Activated T-helper 1 cell treated with anti-CD3 and anti-CD28 coated beads, Interleukin-2, amount 50 U/mL, for 16 hours (primary cell): ENCODE measurements at regions not wholly inside any gene's neighbourhood (a gene's known extent, or its start where the extent isn't known, plus 50 kb on each side); places are given as distances from the start of the nearest gene placed in this dataset.

Source experiments
- DNase-seq, 2 donors: peaks; one replicate each; pipeline ENCODE4 v3.0.0-alpha.2; 2020; ENCODE audit warnings: low read depth in 1 of 2, low spot score in 1 of 2

- no peak for DNase-seq
Measured at GRCh38 chr18:38616306-38616705, 1050.7 kb upstream of the CELF4 start.

DNA sequence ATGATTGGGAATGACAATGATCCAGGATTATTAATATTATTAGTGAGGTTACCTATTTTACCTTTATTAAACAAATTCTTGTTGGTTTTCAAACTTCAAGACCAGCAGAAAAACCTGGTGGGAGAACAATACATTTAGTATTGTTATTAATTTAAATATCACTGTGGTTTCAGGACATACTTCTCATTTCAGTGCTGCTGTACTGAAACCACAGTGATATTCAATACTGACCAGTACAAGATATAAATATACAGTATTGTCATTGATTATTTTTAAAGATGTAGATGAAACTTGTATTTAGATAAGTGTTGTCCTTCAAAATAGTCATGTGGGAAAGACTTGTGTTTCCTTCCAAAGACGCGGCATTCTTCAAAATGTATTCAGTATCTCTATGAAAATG, 1047.3 kb upstream of the CELF4 start:
- no peak for DNase-seq

DNA sequence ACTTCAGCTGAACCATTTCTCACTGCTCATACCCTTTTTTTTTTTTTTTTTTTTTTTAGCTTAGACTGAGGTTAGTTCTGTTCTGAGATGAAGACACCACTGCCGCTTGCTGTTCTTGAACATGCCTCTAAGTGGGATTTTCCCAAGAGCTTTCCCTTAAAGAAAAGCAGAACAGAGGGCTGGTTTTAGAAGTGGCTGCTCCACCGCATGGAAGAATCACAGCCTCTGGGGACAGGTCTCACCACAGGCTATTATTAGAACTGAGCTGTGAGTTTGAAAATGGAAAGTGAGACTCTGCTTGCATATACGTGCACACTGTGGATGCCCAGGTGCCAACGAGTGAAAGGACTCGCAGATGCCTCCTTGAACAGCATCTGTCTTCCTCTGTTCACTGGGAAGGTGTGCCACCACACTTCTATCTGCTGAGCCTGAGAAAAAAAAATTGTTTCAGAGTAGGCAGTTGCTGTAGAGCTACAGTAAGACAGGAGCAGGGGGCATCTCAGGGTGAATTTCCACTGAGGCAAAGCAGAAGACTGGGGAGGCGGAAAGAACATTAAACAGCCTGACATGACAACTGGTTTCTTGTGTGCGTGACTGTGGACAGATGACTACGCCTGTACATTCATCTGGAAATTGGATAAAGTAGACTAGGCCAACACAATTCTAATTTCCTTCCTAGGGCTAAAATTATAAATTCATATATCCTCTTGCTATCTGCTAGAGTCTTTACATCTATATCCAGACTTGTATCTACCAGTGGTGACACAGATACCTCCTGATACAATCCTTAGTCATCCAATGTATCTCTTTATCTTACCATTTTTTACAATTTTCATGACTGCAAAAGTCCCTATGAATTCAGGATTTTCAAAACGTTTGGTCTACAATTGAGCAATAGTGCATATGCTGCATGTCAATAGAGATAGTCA, 1045.7 kb upstream of the CELF4 start:
- no peak for DNase-seq

GRCh38 chr18:38606841-38607240, 1041.2 kb upstream of the CELF4 start:
- DNase-seq = no peak

DNA sequence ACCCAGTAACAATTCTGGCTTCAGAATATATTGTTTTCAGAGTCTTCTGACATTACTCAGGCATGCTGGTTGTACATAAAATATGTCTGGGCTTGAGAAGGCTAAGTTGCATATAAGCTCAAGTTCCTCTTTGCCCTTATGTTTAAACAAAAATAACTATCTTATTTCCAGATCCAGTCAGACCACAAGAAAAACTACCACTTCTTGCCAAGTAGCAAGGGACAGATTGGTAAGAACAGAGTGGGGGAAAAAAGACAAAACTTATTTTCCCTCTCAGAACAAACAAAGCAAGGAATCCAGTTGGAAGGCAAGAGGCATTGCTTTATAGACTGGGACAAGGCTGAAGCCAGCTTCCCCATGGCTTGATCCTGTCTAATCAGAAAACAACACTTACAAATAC, 1036.7 kb upstream of the CELF4 start:
- no peak for DNase-seq

GRCh38 chr18:38587571-38587970, 1022.0 kb upstream of the CELF4 start:
- no peak for DNase-seq

GRCh38 chr18:38586327-38586726, 1020.7 kb upstream of the CELF4 start:
- no peak for DNase-seq

DNA sequence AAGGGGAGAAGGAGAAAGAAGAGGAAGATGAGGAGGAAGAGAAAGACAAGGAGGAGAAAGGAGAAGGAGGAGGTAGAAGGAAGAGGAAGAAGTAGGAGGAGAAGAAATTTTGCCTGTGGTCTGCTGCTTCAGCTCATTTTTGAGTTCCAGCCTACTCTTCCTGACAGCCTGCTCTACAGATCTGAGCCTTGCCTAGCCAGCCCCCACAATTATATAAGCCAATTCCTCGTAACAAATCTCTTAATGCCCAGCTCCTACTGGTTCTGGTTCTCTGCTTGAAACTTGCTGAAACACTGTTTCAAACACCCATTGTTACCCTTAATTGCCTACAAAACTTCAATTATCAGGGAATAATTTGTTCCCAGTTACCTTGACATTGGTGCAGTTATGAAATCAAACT, 1014.2 kb upstream of the CELF4 start:
- no peak for DNase-seq

GRCh38 chr18:38576916-38577315, 1011.3 kb upstream of the CELF4 start:
- DNase-seq = no peak

- DNase-seq = no peak
Measured at GRCh38 chr18:38576349-38576748, 1010.8 kb upstream of the CELF4 start.

DNA sequence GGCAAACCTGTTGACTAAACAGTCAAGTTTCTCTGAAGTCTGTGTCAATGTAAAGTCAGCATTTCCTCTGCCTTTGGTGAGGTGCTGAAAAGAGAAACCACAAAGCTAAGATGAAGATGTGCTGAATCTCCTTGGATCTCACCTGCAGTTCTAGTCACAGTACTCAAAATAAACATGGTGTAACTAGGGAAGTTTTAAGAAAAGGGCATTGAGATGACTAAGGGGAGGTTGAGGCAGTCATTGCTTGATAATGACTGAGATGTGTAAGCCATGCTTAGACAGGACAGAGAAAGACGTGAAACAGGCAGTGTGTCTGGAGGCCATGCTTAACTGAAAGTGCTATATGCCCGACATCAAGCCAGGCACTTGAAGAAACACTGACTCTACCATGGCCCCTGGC, 1010.0 kb upstream of the CELF4 start:
- no peak for DNase-seq

- no peak for DNase-seq
Measured at GRCh38 chr18:38575023-38575422, 1009.4 kb upstream of the CELF4 start.

DNA sequence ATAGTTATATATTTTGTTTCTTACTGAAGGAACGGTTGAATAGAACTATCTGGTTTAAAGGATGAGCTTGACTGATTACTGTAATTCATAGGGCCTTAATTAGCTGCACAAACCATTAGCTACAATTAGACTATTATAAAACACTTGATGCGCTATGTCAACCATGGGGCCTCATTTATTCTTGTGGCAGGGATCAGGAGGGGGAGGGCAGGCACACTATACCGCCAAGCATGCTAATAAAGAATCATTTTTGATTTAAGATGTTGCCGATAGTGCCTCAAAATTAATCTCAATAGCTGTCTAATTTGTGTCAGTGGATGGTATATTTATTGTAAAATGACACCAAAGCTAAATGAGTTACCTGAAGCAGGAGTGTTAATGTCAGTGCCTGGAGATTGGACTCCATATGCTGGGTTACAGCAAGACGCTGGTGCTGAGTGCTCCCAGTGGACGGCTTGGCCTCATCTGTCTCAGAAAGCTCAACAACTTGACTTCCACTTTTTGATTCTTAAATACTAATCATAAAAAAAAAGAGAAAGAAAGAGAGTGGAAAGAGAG, 1007.0 kb upstream of the CELF4 start:
- DNase-seq = no peak

GRCh38 chr18:38571651-38572050, 1006.1 kb upstream of the CELF4 start:
- DNase-seq = no peak

DNA sequence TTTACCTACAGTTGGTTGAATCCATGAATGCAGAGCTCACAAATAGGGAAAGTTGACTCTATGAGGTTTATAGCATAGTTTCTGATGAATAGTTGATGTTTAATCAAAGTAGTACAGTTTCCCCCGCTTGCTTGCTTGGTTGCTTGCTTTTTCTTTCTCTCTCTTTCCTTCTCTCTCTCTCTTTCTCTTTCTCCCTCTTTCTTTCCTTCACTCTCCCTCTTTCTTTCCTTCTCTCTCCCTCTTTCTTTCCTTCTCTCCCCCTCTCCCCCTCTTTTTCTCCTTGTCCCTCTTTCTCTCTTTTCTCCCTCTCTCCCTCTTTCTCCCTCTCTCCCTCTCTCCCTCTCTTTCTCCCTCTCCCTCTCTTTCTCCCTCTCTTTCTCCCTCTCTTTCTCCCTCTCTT, 999.9 kb upstream of the CELF4 start:
- no peak for DNase-seq

GRCh38 chr18:38563396-38563980, 997.9 kb upstream of the CELF4 start:
- DNase-seq = no peak

DNA sequence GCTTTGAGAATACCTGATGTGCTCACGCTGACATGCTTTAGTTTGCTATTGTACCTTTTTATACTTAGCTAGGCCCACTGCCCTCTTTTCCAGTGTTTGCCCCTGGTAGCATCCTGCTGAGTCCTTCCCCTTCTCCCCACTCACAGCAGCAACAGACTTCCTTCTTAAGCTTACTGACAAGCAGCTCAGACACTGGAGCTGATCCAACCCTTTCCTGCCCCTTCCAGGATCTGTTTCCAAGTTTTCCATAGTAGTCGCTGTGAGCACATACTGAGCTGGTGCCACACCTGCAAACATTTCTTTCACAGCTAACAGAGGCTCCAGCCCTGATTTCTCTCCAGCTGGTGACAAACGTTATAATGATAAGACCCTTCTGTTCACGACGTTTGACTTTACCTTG, 991.4 kb upstream of the CELF4 start:
- DNase-seq = no peak

GRCh38 chr18:38552732-38553321, 987.2 kb upstream of the CELF4 start:
- DNase-seq = no peak

DNA sequence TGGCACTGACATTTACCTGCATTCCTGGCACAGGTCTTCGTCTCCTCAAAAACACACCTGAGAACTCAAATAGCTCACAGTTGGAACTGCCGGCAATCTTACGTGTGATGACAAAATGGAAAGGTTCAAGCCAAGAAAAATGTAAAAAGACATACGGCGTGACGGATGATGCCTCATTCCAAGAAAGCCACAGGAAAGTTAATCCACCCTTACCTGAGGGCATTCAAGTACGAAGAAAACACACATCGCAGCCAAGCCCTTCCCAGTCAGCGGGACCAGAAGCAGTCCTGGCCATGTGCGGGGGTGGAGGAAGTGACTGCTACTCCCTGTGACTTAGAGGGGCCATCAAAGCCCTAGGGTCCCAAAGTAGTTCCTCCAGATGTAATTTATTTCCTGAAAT, 986.3 kb upstream of the CELF4 start:
- DNase-seq = no peak

DNA sequence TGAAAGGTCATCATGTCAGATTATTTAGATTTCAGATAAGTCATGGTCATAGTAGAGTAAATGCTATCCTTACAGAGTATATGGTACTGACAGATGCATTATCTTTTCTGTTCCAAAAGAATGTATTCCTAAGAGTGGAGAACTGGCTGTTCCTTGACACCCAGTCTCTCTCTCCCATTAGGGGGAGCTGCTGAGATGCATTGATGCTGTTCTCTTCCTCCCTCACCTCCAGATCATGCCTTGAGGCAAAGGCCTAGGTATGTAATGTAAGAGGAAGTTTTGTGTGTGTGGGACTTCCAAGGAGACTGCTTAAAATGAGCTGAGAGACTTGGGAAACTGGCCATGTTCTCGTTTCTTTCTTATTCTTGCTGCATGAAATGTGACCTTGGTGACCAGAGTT, 979.5 kb upstream of the CELF4 start:
- no peak for DNase-seq

- DNase-seq = no peak
Measured at GRCh38 chr18:38539856-38540255, 974.3 kb upstream of the CELF4 start.

DNA sequence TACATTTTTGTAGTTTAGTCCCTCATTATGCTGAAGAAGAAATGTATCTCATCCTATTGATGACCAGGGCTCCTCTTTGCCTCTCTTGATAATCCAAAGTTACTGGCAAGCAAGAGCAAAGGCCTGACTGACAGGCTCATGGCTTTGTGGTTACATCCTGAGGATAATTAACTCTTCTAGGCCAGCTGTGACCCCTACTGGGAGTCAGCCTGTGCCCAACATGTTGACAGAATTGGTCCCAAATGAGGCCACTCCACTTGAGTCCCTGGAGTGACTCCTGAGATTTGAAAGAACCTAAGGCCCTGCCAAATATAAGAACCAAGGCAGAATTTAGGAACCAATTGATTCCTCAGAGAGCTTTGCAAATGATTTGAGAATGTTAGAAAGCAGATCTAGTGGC, 973.8 kb upstream of the CELF4 start:
- DNase-seq = no peak
